CD4-positive, alpha-beta T cell treated with Interferon alpha-2 for 1 hour (primary cell): ENCODE measurements at regions not wholly inside any gene's neighbourhood (a gene's known extent, or its start where the extent isn't known, plus 50 kb on each side); places are given as distances from the start of the nearest gene placed in this dataset.

Experiments used
- DNase-seq, 2 donors: peaks; one replicate each; pipeline ENCODE4 v3.0.0-alpha.2; 2020 to 2022

DNA sequence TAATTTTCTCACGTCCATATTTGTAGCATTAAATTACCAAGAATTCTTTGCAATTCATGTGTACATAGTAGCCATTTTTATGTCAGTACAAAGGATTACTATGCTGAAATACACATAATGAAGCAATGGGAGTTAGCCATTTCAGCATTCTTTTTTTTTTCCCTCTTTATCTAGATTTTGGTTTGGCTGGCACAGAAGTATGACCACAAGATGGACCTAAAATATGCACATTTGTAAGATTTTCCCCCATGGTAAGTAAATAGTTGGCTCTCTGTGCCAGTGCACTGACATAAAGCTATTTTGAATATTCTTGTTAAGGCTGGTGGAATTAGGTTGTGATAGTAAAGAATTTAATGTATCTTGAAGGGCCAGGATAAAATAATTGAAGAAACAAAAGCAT is 486.1 kb upstream of the BTBD3 start:
- no peak for DNase-seq

DNA sequence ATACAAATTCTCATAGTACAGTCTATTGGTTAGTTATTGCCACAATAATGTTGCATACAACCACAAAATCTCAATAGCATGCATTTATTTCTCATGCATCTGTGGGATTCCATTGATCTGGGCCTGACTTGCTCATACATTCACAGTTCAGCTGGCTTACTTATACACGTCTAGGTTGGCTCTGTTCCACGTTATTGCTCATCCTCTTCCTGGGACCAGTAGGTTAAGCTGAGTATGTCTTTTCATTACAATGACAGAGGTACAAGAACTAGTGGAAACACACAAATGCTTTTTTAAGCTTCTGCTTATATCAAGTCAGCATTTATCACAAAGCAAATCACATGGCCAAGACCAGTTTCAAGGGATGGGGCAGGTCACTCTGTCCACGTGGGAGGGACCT is 485.3 kb upstream of the BTBD3 start:
- no peak for DNase-seq

DNA sequence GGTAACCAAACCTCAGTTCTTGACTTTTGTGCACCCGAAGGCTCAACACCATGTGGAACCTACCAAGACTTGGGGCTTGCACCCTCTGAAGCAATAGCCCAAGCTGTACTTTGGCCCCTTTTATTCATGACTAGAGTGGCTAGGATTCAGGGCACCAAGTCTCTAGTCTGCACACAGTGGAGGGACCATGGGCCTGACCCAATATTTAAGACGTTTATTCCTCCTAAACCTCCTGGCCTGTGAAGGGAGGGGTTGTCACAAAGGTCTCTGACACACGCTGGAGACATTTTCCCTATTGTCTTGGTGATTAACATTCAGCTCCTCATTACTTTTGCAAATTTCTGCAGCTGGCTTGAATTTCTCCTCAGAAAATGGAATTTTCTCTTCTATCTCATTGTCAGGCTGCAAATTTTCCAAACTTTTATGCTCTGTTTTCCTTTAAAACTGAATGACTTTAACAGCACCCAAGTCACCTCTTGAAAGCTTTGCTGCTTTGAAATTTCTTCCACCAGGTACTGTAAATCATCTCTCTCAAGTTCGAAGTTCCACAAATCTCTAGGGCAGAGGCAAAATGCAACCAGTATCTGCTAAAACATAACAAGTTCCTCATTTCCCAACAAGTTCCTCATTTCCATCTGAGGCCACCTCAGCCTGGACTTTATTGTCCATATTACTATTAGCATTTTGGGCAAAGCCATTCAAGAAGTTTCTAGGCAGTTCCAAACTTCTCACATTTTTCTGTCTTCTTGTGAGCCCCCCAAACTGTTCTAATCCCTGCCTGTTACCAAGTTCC is 481.4 kb upstream of the BTBD3 start:
- DNase-seq, result no peak

DNA sequence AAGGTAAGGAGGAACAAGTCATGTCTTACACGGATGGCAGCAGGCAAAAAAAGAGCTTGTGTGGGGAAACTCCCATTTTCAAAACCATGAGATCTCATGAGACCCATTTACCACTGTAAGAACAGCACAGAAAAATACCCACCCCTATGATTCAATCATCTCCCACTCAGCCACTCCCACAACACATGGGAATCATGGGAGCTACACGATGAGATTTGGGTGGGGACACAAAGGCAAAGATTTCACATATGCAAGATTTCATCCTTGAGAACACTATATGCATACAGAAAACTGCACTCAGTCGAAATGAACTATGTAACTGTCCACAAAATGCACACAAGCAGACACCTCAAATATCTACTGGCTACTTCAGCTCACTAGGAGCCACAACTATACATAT is 480.6 kb upstream of the BTBD3 start:
- DNase-seq, result no peak

DNA sequence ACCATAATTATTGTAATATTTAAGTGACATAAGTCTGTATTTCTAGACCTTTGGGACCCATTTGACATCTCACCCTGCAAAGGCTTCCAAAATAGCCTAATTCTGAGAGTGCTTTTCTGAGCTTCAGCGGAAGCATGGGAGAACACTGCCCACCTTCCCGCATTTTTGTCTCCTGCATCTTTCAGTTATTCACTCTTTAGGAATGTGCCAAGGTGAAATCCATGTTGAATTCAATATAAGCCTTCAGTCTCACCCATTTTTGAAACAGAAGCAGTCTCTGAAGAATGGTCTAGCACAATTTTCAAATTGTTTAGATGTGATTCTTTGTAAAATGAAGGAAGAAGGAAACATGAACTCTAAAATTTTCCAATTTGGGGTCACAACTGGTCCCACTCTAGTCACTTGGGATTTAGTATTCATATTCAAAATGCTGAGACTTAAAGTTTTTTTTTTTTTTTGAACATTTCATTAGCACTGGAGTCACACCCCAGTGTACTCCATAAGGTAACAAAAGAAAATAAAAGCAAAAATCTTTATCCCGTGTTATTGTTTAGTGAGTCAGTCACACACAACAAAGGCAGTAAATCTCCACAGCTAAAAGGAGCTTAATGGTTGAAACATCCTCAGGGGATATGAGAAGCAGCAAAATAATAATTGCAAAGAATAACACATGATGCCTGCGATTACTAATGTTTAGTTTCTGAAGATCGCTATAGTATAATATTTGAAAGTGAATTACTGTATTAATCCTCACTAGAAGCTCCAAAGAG is 479.9 kb upstream of the BTBD3 start:
- no peak for DNase-seq

DNA sequence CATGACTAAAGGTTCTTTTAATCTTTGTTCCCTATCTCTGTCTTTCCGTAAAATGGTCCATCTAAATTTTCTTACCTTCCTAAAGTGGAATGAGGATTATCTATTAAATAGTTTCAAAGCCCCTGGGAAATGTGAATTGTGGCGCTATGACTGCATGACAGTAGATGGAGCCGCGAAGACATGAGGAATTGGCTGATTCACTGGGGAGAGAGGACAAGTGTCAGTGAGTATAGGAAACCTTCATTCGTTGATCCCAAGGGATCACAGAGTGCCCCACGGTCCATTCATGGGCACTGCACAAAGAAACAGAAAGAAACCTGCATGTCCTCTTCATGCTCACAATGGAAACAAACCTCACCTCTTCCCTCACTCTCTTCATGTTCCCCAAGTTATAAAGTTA is 479.3 kb upstream of the BTBD3 start:
- no peak for DNase-seq

DNA sequence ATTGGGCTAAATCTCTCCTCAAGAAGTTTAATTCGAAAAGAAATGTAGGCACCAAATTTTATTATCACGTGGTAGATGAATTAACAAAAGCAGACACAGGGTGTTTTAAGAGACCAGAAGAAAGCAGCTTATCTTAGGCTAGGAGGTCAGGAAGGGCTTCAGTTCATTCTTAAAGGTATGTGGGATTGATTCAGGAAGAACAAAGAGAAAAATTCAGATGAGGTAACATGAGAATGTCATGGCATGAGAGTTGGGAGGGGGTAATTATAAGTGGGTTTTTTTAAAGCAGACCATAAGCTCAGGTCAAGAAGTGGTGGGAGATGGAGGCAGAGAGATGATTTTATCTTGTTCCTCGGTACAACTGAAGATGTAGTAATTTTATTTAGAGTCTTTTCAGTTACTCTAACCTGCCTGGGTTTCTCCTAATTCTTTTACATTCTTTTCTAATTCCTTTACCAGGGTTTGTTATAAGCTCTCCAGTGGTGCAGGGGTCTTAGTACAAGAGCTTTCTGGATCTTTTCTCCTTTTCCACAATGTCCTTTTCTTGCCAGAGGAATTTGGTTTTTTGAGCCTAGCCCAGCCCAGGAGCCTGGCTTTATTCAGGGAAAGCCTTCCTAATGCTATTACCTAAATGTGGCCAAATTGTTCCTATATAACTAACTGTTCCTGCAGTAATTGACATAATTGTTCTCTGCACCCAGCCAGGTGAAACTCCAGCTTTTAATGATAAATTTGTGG is 474.1 kb upstream of the BTBD3 start:
- no peak for DNase-seq

DNA sequence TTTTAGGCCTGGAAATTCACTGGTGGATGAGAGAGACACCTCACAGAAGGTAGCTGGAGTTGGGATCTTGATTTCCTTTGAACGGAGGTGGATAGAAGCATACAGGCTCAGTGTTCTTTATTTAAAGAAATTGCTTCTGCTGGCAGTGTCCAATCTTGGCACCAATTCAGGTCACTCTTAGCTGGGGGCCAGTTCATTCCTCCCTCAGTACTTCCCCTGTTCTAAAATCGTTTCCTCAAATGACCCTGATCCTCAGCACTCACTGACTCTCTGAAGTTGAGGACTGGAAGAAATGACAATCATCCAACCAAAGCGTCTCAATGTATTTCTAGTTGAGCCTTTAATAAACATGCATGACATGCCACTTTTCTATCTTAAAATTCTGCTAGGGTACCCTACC is 472.5 kb upstream of the BTBD3 start:
- DNase-seq, result no peak

DNA sequence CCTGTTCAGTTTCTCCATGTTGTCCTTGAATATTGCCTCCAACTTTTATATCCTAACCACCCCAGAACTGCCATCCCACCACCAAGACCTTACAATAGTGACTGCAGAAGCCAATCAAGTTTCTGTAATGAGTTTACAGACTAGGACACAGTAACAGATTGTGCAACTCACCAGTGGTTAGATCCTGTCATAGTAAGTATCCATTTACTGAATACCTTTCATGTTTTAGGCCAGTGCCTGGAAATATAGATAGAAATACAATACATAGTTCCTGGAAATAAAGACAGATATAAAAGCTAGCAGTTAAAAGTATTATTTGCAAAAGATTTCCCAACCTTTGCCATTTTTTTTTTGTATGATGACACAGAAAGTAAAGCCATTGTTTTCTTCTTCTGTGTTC is 471.8 kb upstream of the BTBD3 start:
- no peak for DNase-seq

DNA sequence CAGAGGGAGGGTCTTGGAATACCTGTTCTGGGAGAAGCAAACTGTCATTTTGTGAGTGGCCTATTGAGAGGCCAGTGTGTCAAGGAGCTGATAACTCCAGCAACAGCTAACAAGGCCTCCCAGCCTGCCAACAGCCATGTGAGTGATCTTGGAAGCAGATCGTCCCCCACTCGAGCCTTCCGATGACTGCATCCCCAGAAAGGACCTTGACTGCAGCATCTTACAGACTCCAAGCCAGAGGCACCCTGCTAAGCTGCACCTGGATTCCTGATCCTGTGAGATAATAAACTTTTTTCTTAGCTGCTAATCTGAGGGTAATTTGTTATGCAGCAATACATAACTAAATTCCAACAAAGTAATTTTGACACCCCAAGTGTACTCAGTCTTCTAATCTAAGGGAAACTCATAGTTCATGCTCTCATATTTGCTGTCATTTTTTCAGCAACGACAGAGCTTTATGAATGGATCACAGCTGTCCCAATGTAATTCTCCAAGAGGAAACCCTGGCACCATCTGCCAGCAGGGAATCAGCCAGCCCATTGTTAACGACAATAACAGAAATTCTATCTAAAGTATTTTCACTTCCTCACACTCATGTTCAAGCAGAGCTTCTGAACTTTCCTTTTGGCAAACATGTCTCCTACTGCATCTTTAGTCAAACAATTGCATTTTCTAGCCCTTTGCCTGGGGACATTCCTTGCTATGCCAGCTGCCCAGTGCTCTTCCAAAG is 470.2 kb upstream of the BTBD3 start:
- DNase-seq, result no peak

DNA sequence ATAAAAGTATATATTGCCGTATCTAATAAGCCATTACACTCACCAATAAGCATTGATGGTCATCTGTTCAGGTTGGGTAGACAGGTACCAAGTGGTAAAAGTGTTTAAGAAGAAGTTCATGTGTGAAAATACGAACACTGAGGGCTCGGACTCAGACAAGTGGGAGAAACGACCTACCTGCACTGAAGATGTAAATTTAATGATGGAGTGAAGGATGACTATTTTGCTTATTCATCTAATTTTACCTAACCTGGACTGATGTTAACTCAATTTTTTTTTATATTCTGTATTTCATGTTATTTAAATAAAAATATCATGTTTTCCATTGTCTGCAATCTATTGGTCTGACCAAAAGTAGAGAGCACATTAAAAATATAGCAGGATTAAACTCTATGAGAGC is 469.1 kb upstream of the BTBD3 start:
- no peak for DNase-seq

DNA sequence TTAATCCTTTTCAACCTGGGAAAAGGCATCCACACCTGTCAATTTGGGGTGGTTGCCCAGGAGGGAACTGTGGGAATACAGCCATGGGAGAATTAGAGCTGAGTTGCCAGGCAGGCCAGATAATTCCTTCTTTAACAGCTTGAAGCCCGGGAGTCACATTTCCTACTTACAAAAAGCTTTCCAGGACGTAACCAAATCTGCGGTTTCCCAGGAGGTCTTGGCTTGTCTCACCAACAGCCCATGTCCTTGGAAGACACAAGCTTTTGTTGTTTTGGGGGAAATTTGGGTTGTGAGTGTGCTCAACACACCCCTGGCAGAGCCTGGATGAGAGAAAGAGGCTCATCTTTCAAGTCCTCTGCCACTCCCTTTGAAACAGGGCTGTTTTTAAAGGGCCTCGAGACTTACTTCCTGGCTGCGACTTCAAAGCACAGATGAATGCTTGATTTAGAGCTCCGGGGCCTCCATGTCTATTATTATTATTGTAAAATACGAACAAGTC is 465.9 kb upstream of the BTBD3 start:
- DNase-seq, result no peak

DNA sequence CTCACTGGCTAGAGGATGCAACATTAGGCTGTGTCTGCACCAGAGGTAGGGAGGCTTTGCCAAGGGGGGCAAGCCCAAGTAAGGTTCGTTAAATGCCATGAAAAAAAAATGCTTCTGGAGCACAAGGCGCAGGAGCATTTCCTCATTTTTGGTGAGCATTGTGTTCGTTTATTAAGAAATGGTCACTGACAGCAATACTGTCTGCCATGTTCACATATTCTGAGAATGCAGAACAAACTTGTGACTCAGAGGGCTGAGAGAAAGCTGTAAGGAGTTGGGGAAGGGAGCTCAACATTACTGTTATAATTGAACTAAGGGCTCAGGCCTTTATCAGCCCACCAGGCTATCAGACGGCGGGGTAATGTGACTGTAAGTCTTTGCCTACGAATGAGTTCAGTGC is 465.4 kb upstream of the BTBD3 start:
- DNase-seq, result no peak

DNA sequence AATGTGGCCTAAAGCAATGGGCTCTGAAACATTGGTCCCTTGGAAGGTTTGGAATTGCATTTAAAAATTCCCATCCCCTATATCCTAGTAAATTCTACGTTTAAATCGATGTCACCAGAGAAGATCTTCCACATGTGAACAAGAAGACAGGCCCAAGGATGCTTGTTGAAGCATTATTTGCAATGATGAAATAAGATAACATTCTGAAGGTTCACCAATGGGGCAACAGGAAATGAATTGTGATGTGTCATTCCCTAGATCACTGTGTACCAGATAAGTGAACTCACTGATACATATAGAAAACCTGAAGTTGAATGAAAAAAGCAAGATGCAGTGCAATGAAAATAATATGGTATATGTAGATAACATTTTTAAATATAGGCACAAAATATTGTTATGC is 464.3 kb upstream of the BTBD3 start:
- DNase-seq, result no peak

DNA sequence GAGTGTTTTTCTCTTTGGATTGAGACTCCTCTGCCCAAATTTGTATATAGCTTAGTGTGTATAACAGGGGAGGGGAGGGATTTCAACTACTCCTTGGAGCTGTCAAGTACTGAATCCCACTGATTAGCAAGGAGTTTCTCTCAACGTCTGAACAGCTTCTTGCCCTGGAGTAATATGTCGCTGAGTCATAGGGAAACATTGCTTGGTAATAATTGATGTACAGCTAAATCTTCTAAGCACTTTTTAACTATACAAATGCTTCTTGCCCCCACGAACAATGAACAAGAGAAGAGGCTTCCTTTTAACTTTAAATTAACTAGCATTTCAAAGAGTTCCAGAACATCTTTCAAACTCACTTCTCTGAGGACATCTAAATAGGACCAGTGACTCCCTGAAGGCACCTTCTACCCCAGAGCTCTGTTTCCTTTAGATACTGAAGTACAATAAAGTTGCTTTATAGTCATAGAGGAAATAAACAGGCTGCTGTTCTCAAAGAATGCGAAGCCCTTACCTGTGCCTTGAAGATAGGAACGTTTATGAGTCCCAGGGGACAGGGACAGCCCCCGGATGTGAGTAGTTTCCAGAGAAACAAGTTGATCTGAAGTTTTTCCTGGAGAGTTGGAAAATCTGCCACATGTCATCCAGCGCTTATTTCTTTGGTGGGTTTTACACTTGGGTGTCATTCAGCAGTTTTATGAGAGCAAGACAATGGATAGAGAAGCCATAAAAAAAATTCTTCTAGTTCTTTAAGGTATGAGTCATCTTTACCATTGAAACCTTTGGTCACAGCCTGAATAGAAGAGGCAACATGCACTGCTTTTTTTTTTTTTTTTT is 462.5 kb upstream of the BTBD3 start:
- no peak for DNase-seq

DNA sequence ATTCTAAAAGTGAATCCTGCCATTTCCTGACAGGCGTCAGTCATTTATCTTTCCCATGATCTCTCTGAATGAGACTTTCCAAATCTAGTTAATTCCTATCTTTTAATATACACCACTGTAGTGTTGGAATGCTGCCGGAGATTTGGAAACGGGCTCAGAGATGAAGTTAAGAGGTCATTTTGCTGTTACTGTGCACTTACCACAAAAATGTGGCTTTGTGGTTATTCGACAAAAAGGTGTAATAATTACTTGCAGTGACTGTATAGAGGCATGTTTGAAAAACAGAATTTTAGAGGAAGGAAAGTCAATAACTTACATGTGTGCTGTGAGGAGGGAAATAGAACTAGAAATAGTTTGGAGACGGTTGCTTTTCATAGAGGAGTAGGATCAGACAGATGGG is 460.2 kb upstream of the BTBD3 start:
- DNase-seq, result no peak

DNA sequence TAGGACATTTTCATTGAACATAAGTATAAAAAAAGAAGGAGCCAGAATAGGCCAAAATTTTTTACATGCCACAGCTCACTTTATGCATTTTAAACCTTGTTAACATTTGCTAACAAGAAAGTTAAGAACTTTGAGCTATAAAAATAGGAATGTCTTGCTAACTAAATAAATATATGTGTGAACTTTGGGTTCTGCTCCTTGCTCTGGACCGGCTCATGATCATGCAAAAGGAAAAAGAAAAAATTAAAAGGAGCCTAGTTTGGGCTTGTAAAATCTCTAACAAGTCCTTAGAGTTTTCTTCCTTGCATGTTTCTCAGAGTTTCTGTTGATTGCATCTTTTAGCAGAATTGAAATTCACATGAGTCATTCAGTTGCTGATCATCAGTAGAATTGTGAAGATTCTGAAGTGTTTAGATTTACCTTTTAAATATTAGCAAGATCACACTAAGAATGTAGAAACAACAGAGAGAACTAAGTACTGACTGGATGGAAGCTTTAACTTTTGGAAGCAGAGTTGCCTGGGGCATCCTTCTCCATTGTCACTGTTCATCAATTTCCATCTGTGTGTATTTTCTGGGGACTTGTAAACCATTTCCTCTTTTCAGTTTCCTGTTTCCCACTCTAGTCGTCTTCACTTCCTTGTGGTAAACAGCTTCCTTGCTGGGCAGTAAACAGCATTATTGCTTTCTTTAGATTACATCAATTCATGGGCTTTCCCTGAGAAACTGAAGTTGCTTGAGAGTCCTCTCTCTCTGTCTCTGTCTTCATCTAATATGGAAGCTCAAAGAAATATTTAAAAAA is 458.4 kb upstream of the BTBD3 start:
- DNase-seq, result no peak

DNA sequence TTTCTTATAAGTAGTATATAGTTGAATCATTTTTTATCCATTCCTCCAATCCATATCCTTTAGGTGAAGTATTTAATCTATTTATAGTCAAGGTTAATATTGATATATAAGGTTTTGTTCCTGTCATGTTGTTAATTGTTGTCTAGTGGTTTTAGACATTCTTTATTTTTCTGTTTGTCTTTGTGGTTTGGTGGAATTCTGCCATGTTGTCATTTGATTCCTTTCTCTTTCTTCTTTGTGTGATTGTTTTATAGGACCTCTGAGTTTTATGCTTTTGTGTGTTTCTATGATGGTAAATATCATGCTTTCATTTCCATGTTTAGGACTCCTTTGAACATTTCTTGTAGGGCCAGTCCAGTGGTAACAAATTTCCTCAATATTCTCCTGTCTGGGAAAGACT is 450.3 kb upstream of the BTBD3 start:
- DNase-seq, result no peak

DNA sequence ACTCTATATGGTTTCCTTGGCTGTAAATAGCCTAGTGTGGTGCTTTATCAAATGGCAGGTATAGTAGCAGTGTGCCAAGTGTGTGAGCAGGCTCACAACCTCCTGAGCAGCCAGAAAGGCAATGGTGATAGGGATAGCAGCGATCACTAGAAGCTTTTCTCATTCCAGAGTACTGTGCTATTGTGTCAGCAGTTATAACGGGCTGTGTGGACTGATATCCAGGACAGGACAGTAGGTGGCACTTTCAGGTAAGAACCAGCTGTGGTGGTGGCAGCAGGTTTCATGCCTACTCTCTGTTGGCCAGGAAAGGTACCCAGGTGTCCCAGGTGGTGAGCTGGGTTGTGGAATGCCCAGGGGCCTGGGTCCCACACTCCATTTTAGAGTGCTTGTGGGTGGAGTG is 448.8 kb upstream of the BTBD3 start:
- DNase-seq, result no peak

DNA sequence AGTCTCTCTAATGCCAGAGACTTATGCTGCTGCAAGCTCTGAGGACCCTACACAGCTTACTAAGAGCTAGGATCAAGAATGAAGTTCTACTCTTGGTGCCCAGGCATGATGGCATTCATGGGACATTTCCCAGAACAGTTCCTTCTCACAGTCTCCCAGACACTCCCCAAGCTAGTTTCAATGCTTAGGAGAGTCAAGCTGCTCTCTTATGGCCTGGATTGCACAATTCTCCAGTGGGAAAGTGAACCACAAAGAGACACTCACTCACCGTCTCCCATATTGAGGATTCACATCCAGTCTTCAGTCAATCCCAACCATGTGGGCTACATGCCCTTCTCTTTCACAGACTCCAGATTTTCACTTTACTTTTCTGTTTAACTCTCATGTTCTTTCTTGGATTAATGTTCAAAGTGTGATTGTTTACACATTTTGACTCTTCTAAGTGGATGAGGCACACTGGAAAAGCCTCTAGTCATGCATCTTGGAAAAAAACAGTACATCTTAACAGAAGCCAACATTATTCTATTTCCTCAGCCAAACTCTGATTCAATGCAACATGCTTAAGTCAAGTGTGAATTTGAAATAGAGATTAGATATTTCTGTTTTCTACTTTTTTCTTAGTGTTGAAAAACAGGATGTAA is 447.8 kb upstream of the BTBD3 start:
- no peak for DNase-seq

DNA sequence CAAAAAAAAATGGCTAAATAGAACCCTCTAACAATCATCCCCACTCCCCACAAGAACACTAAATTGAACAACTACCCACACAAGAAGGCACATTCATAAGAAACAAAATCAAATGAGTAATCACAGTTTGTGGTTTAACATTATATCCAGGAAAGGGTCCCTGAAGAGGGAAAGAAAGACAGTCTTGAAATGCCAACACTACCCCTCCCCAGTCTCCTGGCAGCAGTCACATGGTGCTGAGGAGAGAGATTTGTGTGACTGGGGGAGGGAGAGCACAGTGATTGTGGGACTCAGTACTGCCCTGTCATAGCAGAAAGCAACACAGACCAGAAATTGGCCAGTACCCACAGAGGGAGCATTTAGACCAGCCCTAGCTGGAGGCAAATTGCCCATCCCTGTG is 443.7 kb upstream of the BTBD3 start:
- no peak for DNase-seq
